GM10266 (cell line): ENCODE measurements at regions not wholly inside any gene's neighbourhood (a gene's known extent, or its start where the extent isn't known, plus 50 kb on each side); places are given as distances from the start of the nearest gene placed in this dataset.

ENCODE experiments used
- DNase-seq: peaks from one replicate; pipeline ENCODE4 v3.0.0; 2012; ENCODE audit errors: extremely low spot score
- CTCF ChIP-seq: IDR thresholded peaks from 2 replicates; pipeline ENCODE4 v1.5.1; 2012; ENCODE audit warnings: mild to moderate bottlenecking, low read depth; ENCODE audit not compliant: control insufficient read depth, insufficient read depth; ENCODE audit errors: missing control alignments

GRCh38 chr9:87301371-87301770 lies 196.3 kb upstream of the DAPK1 start:
- DNase-seq: no peak
- no peak for TF ChIP-seq CTCF

GRCh38 chr9:87305151-87305550 lies 192.5 kb upstream of the DAPK1 start:
- TF ChIP-seq CTCF: no peak

GRCh38 chr9:87306006-87306405 lies 191.7 kb upstream of the DAPK1 start:
- no peak for DNase-seq
- no peak for TF ChIP-seq CTCF

More at GRCh38 chr9:87305151-87305550, 192.5 kb upstream of the DAPK1 start:
- no peak for DNase-seq

GRCh38 chr9:87307848-87308247 lies 189.8 kb upstream of the DAPK1 start:
- TF ChIP-seq CTCF: no peak
- no peak for DNase-seq

GRCh38 chr9:87309236-87309635 lies 188.4 kb upstream of the DAPK1 start:
- TF ChIP-seq CTCF: no peak

GRCh38 chr9:87310827-87311523 lies 186.7 kb upstream of the DAPK1 start:
- no peak for TF ChIP-seq CTCF
- no peak for DNase-seq

More at GRCh38 chr9:87309236-87309635, 188.4 kb upstream of the DAPK1 start:
- no peak for DNase-seq

GRCh38 chr9:87319656-87320055 lies 178.0 kb upstream of the DAPK1 start:
- DNase-seq: no peak
- TF ChIP-seq CTCF: no peak
